ENCODE measurements at regions not wholly inside any gene's neighbourhood (a gene's known extent, or its start where the extent isn't known, plus 50 kb on each side); places are given as distances from the start of the nearest gene placed in this dataset.
A peak's percentile ranks its signal among the peaks of the same experiment; 100 is the strongest.

GRCh38 chr15:95558916-95559315 lies 771.6 kb upstream of the NR2F2 start:
- H3K4me3 ChIP-seq (ENCODE audit: low read length), result no peak overlapping the region
- TF ChIP-seq CTCF (conservative IDR thresholded peaks at IDR 0.05; ENCODE audit: low read length), result no peak
- DNase-seq (ENCODE audit: low read depth), result no peak

DNA sequence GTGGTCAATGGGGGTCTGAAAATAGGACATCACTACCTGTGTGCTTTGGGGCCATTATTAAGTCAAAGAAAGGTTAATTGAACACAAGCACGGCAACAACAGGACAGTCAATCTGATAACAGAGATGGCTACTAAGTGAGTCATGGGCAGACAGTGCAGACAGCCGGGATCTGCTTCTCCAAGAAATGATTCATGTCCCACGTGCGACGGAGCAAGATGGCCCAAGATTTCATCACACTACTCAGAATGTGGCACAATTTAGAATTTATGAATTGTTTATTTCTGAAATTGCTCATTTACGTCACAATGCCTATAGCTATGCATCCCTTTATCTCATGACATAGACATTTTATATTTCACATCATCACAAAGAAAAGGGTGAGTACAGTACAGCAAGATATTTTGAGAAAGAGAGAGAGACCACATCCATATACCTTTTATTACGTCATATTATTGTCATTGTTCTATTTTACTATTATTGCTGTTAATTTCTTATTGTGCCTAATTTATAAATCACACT lies 770.6 kb upstream of the NR2F2 start:
- no peak overlapping the region for H3K4me3 ChIP-seq (ENCODE audit: low read length)
- DNase-seq (ENCODE audit: low read depth), result peak; percentile 91
- no peak for TF ChIP-seq CTCF (conservative IDR thresholded peaks at IDR 0.05; ENCODE audit: low read length)

DNA sequence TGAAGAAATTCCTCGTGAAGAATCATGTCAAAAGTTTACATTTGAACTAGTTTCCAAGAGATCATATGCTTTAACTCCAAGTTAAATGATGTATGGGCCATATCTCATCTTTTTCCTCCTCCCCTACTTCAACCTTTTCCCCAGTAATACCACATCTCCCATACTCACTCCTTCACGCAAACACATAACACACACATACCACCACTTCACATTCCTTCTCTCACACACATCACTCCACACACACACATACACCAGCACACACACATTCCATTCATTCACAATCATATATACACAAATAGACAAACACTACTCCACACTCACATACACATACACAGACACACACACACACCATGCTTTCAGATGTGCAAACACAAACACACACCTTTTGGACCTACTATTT lies 769.0 kb upstream of the NR2F2 start:
- DNase-seq (ENCODE audit: low read depth), result peak; percentile 44
- TF ChIP-seq CTCF (conservative IDR thresholded peaks at IDR 0.05; ENCODE audit: low read length), result no peak

GRCh38 chr15:95563634-95564033 lies 766.9 kb upstream of the NR2F2 start:
- TF ChIP-seq CTCF (conservative IDR thresholded peaks at IDR 0.05; ENCODE audit: low read length), result no peak
- DNase-seq (ENCODE audit: low read depth), result no peak
- no peak overlapping the region for H3K4me3 ChIP-seq (ENCODE audit: low read length)

More for the DNA sequence above, 769.0 kb upstream of the NR2F2 start:
- no peak overlapping the region for H3K4me3 ChIP-seq (ENCODE audit: low read length)

DNA sequence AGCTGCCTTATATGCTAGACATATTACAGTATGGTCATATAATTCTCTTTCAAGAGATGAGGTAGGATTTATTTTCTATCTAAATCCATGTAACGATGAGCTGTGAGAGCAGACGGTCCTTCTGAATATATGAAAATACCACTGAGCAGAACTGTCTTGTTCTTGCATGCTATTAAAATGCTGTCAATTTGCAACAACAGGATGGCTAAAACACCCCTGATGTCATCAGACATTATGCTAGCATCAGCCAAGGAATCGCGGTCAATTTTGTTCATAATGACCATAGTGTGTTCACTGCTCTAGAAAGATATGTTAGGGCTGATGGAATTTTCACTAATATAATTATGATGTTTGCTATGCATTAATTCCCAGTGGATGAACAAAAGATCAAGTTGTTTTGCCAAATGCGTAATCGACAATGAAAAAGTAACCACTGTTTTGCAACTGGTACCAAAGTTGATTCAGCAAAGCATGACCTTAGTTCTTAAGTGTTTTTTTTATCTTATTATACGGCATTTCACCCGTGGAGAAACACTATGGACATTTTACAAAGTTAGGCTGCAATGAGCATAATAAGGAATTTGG lies 765.4 kb upstream of the NR2F2 start:
- TF ChIP-seq CTCF (conservative IDR thresholded peaks at IDR 0.05; ENCODE audit: low read length), result no peak
- H3K4me3 ChIP-seq (ENCODE audit: low read length), result no peak overlapping the region
- DNase-seq (ENCODE audit: low read depth), result no peak

GRCh38 chr15:95565690-95566089 lies 764.8 kb upstream of the NR2F2 start:
- no peak for DNase-seq (ENCODE audit: low read depth)
- TF ChIP-seq CTCF (conservative IDR thresholded peaks at IDR 0.05; ENCODE audit: low read length), result no peak
- H3K4me3 ChIP-seq (ENCODE audit: low read length), result no peak overlapping the region

DNA sequence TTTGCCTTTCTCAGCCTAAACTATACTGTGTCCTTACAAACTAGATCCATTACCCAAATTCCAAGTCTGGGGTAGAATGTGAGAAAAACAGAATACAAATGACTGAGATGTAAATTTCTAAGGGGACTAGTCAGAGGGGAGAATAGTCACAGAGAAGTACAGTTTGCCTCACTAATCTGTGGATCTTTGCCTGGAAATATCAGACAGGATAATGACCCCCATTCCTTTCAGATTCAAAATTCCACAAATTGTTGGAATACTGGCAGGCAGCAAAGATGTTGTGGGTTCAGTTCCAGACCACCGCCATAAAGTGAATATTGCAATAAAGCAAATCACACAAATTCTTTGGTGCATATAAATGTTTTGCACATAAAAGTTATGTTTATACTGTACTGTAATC lies 762.8 kb upstream of the NR2F2 start:
- TF ChIP-seq CTCF (conservative IDR thresholded peaks at IDR 0.05; ENCODE audit: low read length), result no peak
- no peak overlapping the region for H3K4me3 ChIP-seq (ENCODE audit: low read length)
- peak; percentile 87 for DNase-seq (ENCODE audit: low read depth)

Measured in AG10803 (cell line).